ENCODE measurements at regions not wholly inside any gene's neighbourhood (a gene's known extent, or its start where the extent isn't known, plus 50 kb on each side); places are given as distances from the start of the nearest gene placed in this dataset.

DNA sequence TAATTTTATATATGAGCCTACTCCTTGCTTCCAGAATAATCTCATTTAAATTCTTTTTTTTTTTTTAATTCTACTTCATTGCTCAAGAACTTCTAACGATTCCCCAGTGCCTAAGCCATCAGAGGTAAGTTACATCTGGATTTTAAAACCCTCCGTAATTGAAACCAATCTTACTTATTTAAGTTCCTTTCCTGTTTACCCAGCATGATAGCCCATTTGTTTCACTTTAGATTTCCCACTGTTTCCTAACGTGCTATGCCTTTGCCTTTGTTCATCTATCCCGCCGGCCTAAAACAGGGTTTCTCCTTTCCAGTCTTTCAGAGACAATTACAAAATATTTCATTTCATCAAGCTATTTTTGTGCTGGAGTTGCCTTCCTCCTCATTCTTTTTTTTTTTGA, 75.8 kb upstream of the ETV1 start:
- DNase-seq, result no peak
- no peak overlapping the region for H3K4me3 ChIP-seq (ENCODE audit: low read length in 2 of 2)
- no peaks in the 10 kb centered on the region for H3K27me3 ChIP-seq (ENCODE audit: insufficient read depth, low read length)
- ChIA-PET POLR2A (ENCODE audit: partially characterized antibody) (no interaction called here), CTCF (ENCODE audit: partially characterized antibody) (no interaction called here)
- intact Hi-C loops (cut with micrococcal nuclease), result no loop called here
- no peaks in the 10 kb centered on the region for H3K4me1 ChIP-seq (ENCODE audit: insufficient read depth, low read length)
- H3K9me3 Mint-ChIP-seq, result peaks cover 0 to 2% (median 0%) of the 10 kb centered on the region in 8 donors
- H3K36me3 Mint-ChIP-seq, result no peaks in the 10 kb centered on the region
- no peaks in the 10 kb centered on the region for H3K36me3 ChIP-seq (ENCODE audit: insufficient read depth, low read length)
- no peak overlapping the region for H3K27ac ChIP-seq (ENCODE audit: low read depth, low read length)
- H3K4me3 Mint-ChIP-seq, result no peak overlapping the region
- no peak overlapping the region for H3K27ac Mint-ChIP-seq
- no peaks in the 10 kb centered on the region for H3K27me3 Mint-ChIP-seq
- no peaks in the 10 kb centered on the region for H3K9me3 ChIP-seq (ENCODE audit: control insufficient read depth in 1 of 2, low read length in 2 of 2)
- no peaks in the 10 kb centered on the region for H3K4me1 Mint-ChIP-seq

DNA sequence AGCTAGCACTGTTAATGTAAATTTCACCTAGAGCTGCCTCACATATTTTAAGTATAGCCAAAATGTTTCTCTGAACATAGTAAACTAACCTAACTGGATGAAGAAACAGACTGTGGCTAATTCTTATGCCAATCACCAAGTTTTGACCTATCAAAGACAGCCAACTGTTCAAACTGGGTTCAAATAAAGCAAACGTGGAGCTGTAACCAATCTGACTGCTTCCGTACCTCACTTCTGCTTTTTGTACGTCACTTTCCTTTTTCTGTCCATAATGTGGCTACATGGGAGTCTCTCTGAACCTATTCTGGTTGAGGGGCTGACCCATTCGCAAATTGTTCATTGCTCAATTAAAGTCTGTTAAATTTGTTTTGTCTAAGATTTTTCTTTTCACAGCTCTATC, 66.3 kb upstream of the ETV1 start:
- no peaks in the 10 kb centered on the region for H3K9me3 ChIP-seq (ENCODE audit: control insufficient read depth in 1 of 2, low read length in 2 of 2)
- no peak for DNase-seq
- no peak overlapping the region for H3K4me3 ChIP-seq (ENCODE audit: low read length in 2 of 2)
- H3K36me3 ChIP-seq (ENCODE audit: insufficient read depth, low read length), result no peaks in the 10 kb centered on the region
- Mint-ChIP-seq H3K36me3 (no peaks in the 10 kb centered on the region), H3K27me3 (no peaks in the 10 kb centered on the region), H3K27ac (no peak overlapping the region), H3K4me1 (peaks cover 0 to 2% (median 0%) of the 10 kb centered on the region in 4 donors), H3K9me3 (peaks cover 0 to 3% (median 0%) of the 10 kb centered on the region in 8 donors), H3K4me3 (no peak overlapping the region)
- no peak overlapping the region for H3K27ac ChIP-seq (ENCODE audit: low read depth, low read length)
- H3K4me1 ChIP-seq (ENCODE audit: insufficient read depth, low read length), result no peaks in the 10 kb centered on the region
- CTCF ChIA-PET (ENCODE audit: partially characterized antibody), result no interaction called here
- POLR2A ChIA-PET (ENCODE audit: partially characterized antibody), result no interaction called here
- no peaks in the 10 kb centered on the region for H3K27me3 ChIP-seq (ENCODE audit: insufficient read depth, low read length)
- intact Hi-C loops (cut with micrococcal nuclease), result no loop called here

DNA sequence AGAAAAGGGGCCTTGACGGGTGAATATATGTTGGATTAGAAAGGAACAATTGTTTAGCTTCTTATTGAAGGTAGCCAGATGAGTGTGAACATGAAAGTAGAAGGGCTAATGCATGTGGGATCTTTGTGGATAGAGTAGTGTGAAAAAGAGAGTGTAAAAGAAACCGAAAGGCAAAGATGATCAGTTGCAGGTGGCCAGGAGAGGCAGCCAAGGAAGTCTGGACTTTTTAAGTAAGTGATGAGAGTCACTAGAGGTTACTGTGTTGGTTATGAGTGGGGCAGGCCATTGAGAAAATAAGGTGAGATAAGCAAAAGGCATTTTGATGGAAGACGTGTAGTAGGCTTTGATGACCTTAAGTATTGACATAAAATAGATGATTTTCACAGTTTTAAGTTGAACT, 64.7 kb upstream of the ETV1 start:
- H3K4me1 ChIP-seq (ENCODE audit: insufficient read depth, low read length), result no peaks in the 10 kb centered on the region
- Mint-ChIP-seq H3K27ac (no peak overlapping the region), H3K27me3 (no peaks in the 10 kb centered on the region), H3K4me3 (no peak overlapping the region), H3K4me1 (peaks cover 0 to 4% (median 3%) of the 10 kb centered on the region in 4 donors), H3K36me3 (no peaks in the 10 kb centered on the region), H3K9me3 (peaks cover 0 to 3% (median 0%) of the 10 kb centered on the region in 8 donors)
- ChIA-PET POLR2A (ENCODE audit: partially characterized antibody) (no interaction called here), CTCF (ENCODE audit: partially characterized antibody) (no interaction called here)
- no peaks in the 10 kb centered on the region for H3K27me3 ChIP-seq (ENCODE audit: insufficient read depth, low read length)
- intact Hi-C loops (cut with micrococcal nuclease), result no loop called here
- no peaks in the 10 kb centered on the region for H3K9me3 ChIP-seq (ENCODE audit: control insufficient read depth in 1 of 2, low read length in 2 of 2)
- H3K27ac ChIP-seq (ENCODE audit: low read depth, low read length), result no peak overlapping the region
- DNase-seq, result no peak
- H3K4me3 ChIP-seq (ENCODE audit: low read length in 2 of 2), result no peak overlapping the region
- H3K36me3 ChIP-seq (ENCODE audit: insufficient read depth, low read length), result no peaks in the 10 kb centered on the region

DNA sequence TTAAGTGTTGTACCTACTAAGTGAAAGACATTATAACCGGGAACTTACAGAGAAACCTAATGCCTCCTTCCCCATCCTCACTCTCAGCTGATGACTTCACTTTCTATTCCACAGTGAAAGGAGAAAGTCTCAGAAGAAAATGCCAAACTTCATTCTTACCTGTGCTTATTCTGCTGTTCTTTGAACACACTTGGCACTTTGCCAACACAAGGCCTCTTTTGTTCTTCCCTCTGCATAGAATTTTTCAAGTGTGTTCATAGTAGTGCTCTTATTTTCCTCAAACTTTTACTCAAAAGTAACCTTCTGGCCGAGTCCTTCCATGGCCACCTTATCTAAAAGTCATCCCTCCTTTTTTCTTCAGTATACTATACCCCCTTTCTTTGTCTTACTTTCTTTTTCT, 59.4 kb upstream of the ETV1 start:
- intact Hi-C loops (cut with micrococcal nuclease), result no loop called here
- no peak for DNase-seq
- Mint-ChIP-seq H3K27ac (no peak overlapping the region), H3K4me1 (peaks cover 0 to 6% (median 3%) of the 10 kb centered on the region in 4 donors), H3K9me3 (peaks cover 0 to 3% (median 0%) of the 10 kb centered on the region in 8 donors), H3K36me3 (no peaks in the 10 kb centered on the region), H3K4me3 (no peak overlapping the region), H3K27me3 (peaks cover 0 to 1% of the 10 kb centered on the region in 2 donors)
- Histone ChIP-seq H3K4me1 (ENCODE audit: insufficient read depth, low read length) (no peaks in the 10 kb centered on the region), H3K27ac (ENCODE audit: low read depth, low read length) (no peak overlapping the region), H3K4me3 (ENCODE audit: low read length in 2 of 2) (no peak overlapping the region), H3K27me3 (ENCODE audit: insufficient read depth, low read length) (no peaks in the 10 kb centered on the region), H3K36me3 (ENCODE audit: insufficient read depth, low read length) (no peaks in the 10 kb centered on the region), H3K9me3 (ENCODE audit: control insufficient read depth in 1 of 2, low read length in 2 of 2) (no peaks in the 10 kb centered on the region)
- ChIA-PET CTCF (ENCODE audit: partially characterized antibody) (interaction anchor here (0.8 kb wide), 1 partner anchor 9 kb away, joined by 3 read pairs; no protein-coding TSS in a partner anchor), POLR2A (ENCODE audit: partially characterized antibody) (no interaction called here)

DNA sequence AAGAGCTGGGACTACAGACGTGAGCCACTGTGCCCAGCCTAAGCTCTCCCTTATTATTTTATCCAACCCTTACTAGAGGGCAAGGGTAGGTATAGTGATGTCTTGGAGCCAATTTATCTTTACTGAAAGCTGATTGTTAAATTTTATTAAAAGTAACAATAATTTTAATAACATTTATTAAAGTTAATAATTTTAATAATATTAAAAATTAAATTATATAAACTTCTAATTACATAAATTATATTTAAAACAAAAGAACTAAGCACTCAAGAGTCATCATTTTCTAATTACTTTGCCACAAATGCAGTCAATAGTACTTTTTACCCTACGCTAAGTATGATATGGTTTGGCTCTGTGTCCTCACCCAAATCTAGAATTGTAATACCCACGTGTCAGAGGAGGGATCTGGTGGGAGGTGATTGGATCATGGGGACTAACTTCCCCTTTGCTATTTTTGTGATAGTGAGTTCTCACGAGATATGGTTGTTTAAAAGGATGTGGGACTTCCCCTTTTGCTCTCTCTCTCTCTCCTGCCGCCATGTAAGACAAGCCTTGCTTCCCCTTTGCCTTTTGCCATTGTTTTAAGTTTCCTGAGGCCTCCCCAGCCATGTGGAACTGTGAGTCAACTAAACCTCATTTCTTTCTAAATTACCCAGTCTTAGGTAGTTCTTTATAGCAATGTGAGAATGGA, 58.4 kb upstream of the ETV1 start:
- Histone ChIP-seq H3K4me3 (ENCODE audit: low read length in 2 of 2) (no peak overlapping the region), H3K27ac (ENCODE audit: low read depth, low read length) (no peak overlapping the region), H3K9me3 (ENCODE audit: control insufficient read depth in 1 of 2, low read length in 2 of 2) (no peaks in the 10 kb centered on the region), H3K4me1 (ENCODE audit: insufficient read depth, low read length) (no peaks in the 10 kb centered on the region), H3K36me3 (ENCODE audit: insufficient read depth, low read length) (no peaks in the 10 kb centered on the region), H3K27me3 (ENCODE audit: insufficient read depth, low read length) (no peaks in the 10 kb centered on the region)
- DNase-seq, result no peak
- H3K27me3 Mint-ChIP-seq, result peaks cover 0 to 1% of the 10 kb centered on the region in 2 donors
- no peaks in the 10 kb centered on the region for H3K36me3 Mint-ChIP-seq
- intact Hi-C loops (cut with micrococcal nuclease), result no loop called here
- ChIA-PET CTCF (ENCODE audit: partially characterized antibody) (interaction anchor here (0.8 kb wide), 1 partner anchor 10 kb away, joined by 3 read pairs; no protein-coding TSS in a partner anchor), POLR2A (ENCODE audit: partially characterized antibody) (no interaction called here)
- peaks cover 0 to 6% (median 3%) of the 10 kb centered on the region in 4 donors for H3K4me1 Mint-ChIP-seq
- peak overlapping the region in 1 of 8 donors; percentile 6 for H3K4me3 Mint-ChIP-seq
- H3K27ac Mint-ChIP-seq, result no peak overlapping the region
- peaks cover 0 to 3% (median 0%) of the 10 kb centered on the region in 8 donors for H3K9me3 Mint-ChIP-seq

DNA sequence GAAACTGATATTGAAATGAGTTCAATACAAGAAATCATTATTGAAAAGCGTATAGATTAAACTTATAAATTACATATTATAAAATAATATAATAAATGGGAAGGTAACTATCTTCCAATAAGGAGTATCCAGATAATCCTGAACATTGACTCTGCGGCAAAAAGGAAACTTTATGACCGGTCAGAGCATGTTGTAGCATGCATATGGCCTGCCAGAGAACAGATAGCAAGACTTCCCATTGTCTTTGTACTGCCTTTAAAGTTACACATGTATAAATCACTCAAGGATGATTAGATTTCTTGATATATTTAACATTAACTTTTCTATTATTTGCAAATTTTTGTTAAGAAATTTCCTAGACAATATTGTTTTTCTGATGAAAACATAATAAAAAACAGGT, 56.2 kb upstream of the ETV1 start:
- Histone ChIP-seq H3K27me3 (ENCODE audit: insufficient read depth, low read length) (no peaks in the 10 kb centered on the region), H3K36me3 (ENCODE audit: insufficient read depth, low read length) (no peaks in the 10 kb centered on the region), H3K9me3 (ENCODE audit: control insufficient read depth in 1 of 2, low read length in 2 of 2) (no peaks in the 10 kb centered on the region), H3K4me1 (ENCODE audit: insufficient read depth, low read length) (no peaks in the 10 kb centered on the region), H3K27ac (ENCODE audit: low read depth, low read length) (no peak overlapping the region), H3K4me3 (ENCODE audit: low read length in 2 of 2) (no peak overlapping the region)
- DNase-seq, result no peak
- ChIA-PET CTCF (ENCODE audit: partially characterized antibody) (no interaction called here), POLR2A (ENCODE audit: partially characterized antibody) (no interaction called here)
- Mint-ChIP-seq H3K36me3 (no peaks in the 10 kb centered on the region), H3K9me3 (peaks cover 0 to 4% (median under 1%) of the 10 kb centered on the region in 8 donors), H3K4me1 (peaks cover 0 to 6% (median 2%) of the 10 kb centered on the region in 4 donors), H3K4me3 (no peak overlapping the region), H3K27ac (no peak overlapping the region), H3K27me3 (peaks cover 0 to 1% of the 10 kb centered on the region in 2 donors)
- intact Hi-C loops (cut with micrococcal nuclease), result no loop called here

DNA sequence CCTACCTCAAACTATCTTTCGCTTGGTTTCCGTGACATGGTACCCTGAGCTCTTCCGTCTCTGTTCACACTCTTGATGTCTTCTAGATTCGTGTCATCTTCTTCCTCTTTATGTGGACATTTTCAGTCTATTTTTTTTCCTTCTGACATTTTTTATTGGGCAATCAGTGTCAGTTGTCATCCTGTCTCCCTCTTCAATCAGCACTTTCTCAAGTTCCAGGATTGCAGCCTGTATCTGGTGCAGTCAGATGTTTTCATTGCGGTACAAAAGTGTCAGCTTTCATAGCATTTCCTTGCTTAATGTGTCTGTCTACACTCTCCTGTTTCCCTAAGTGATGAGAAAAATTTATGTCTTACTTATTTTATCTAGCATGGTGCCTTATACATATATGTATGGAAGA, 51.1 kb upstream of the ETV1 start:
- Mint-ChIP-seq H3K4me3 (no peak overlapping the region), H3K27me3 (no peaks in the 10 kb centered on the region), H3K36me3 (no peaks in the 10 kb centered on the region), H3K4me1 (no peaks in the 10 kb centered on the region), H3K27ac (no peak overlapping the region), H3K9me3 (peaks cover 0 to 4% (median 0%) of the 10 kb centered on the region in 8 donors)
- CTCF ChIA-PET (ENCODE audit: partially characterized antibody), result no interaction called here
- POLR2A ChIA-PET (ENCODE audit: partially characterized antibody), result no interaction called here
- Histone ChIP-seq H3K27me3 (ENCODE audit: insufficient read depth, low read length) (no peaks in the 10 kb centered on the region), H3K9me3 (ENCODE audit: control insufficient read depth in 1 of 2, low read length in 2 of 2) (no peaks in the 10 kb centered on the region), H3K27ac (ENCODE audit: low read depth, low read length) (no peak overlapping the region), H3K4me3 (ENCODE audit: low read length in 2 of 2) (no peak overlapping the region), H3K4me1 (ENCODE audit: insufficient read depth, low read length) (no peaks in the 10 kb centered on the region), H3K36me3 (ENCODE audit: insufficient read depth, low read length) (no peaks in the 10 kb centered on the region)
- intact Hi-C loops (cut with micrococcal nuclease), result no loop called here
- DNase-seq, result no peak
